Spleen (tissue), 11 donors: ENCODE measurements at regions not wholly inside any gene's neighbourhood (a gene's known extent, or its start where the extent isn't known, plus 50 kb on each side); places are given as distances from the start of the nearest gene placed in this dataset.

Experiments
- DNase-seq: peaks from one replicate; pipeline ENCODE4 v3.0.0-alpha.2; 2020
- H3K27ac ChIP-seq, 8 donors: fragments of 200-600 bp; sonication (generic) in 7 of 8; 1 replicate in 4 of 8; 2 replicates in 4 of 8; pipeline versions ENCODE4 v1.5.0 to v1.8.0; 2016 to 2021; ENCODE audit warnings: inconsistent platforms in 4 of 8, mild to moderate bottlenecking in 4 of 8, moderate library complexity in 1 of 8
- H3K27me3 ChIP-seq, 7 donors: fragments of 200-600 bp; sonication (generic) in 6 of 7; replicated peaks in 1 of 7; 1 replicate in 4 of 7; 2 replicates in 3 of 7; pipeline versions ENCODE4 v1.5.0 to v1.8.0; 2016 to 2021; ENCODE audit warnings: inconsistent platforms in 3 of 7, mild to moderate bottlenecking in 1 of 7
- H3K36me3 ChIP-seq, 6 donors: fragments of 200-600 bp; sonication (generic) in 5 of 6; 1 replicate in 4 of 6; 2 replicates in 2 of 6; pipeline versions ENCODE4 v1.5.0 to v1.8.0; 2016 to 2021; ENCODE audit warnings: inconsistent platforms in 2 of 6
- H3K4me1 ChIP-seq, 6 donors: fragments of 200-600 bp; sonication (generic) in 5 of 6; 1 replicate in 3 of 6; 2 replicates in 3 of 6; pipeline versions ENCODE4 v1.5.0 to v1.8.0; 2016 to 2021; ENCODE audit warnings: inconsistent platforms in 3 of 6
- H3K4me3 ChIP-seq, 8 donors: fragments of 200-600 bp; sonication (generic) in 7 of 8; 1 replicate in 4 of 8; 2 replicates in 4 of 8; pipeline versions ENCODE4 v1.5.0 to v1.8.0; 2016 to 2021; ENCODE audit warnings: inconsistent platforms in 4 of 8, mild to moderate bottlenecking in 4 of 8, moderate library complexity in 2 of 8
- H3K9me3 ChIP-seq, 8 donors: fragments of 200-600 bp; sonication (generic) in 7 of 8; 1 replicate in 4 of 8; 2 replicates in 4 of 8; pipeline versions ENCODE4 v1.5.0 to v1.8.0; 2016 to 2021; ENCODE audit warnings: inconsistent platforms in 4 of 8
- CTCF ChIP-seq, 11 experiments: fragments of 200-600 bp in 7 of 11; fragments of 450-650 bp in 4 of 11; sonication (generic) in 4 of 11; IDR thresholded peaks in 8 of 11; conservative IDR thresholded peaks in 3 of 11; 1 replicate in 7 of 11; 2 replicates in 4 of 11; pipeline versions ENCODE4 v1.4.0 to v1.8.0; 2016 to 2021; ENCODE audit warnings: antibody characterized with exemption in 11 of 11, inconsistent platforms in 4 of 11, mild to moderate bottlenecking in 1 of 11
- POLR2A ChIP-seq, 3 donors: fragments of 450-650 bp; IDR thresholded peaks; one replicate each; pipeline ENCODE4 v1.5.1; 2017; ENCODE audit warnings: antibody characterized with exemption in 3 of 3, mild to moderate bottlenecking in 1 of 3
- POLR2AphosphoS5 ChIP-seq, 3 donors: sonication (generic); formaldehyde crosslinking; IDR thresholded peaks; one replicate each; pipeline ENCODE4 v1.5.1; 2017; ENCODE audit warnings: antibody characterized with exemption in 3 of 3
- WGBS, 5 donors: extraction: QIAGEN DNeasy Blood & Tissue Kit in 3 of 5; methylation state at CpG; one replicate each; pipeline versions ENCODE4 v1.1.5 to v1.1.7; 2013 to 2018; 5-methylcytosine and 5-hydroxymethylcytosine counted together
- intact Hi-C: fragments of 100-400 bp; cut with DNase I; formaldehyde crosslinking; loops from one replicate; pipeline ENCODE4 v1.15.0; 2023; ENCODE audit warnings: low total_unique reads
- donor health status: healthy with polysubstance abuse.
- donor health status: DM: no; HTN: no; CAD: no; lungs with moderate emphysema.
- donor health status: DM: no; HTN: no; CAD: no.
- donor health status: Bipolar disorder and iron deficiency.
- donor health status: healthy.
- donor health status: DM: no; HTN: no; CAD: no.
- donor health status: DM: yes; HTN: yes; CAD: no.

GRCh38 chr12:105978276-105978675 lies 160.5 kb downstream of the NUAK1 start:
- Histone ChIP-seq H3K36me3 (no peaks in the 10 kb centered on the region), H3K27ac (no peak overlapping the region), H3K4me1 (peaks cover 3 to 17% (median 8%) of the 10 kb centered on the region in 6 donors), H3K27me3 (no peaks in the 10 kb centered on the region), H3K9me3 (no peaks in the 10 kb centered on the region), H3K4me3 (no peak overlapping the region)
- intact Hi-C loops: no loop called here
- no peak for DNase-seq
- WGBS, 5 donors: 73 to 82% (median 79%) methylated on average over 3 of the region's 3 CpGs
- TF ChIP-seq CTCF (IDR thresholded peaks at IDR 0.05 in 8 of 11, conservative IDR thresholded peaks at IDR 0.05 in 3 of 11) (no peak), POLR2AphosphoS5 (IDR thresholded peaks at IDR 0.05) (no peak), POLR2A (IDR thresholded peaks at IDR 0.05) (no peak)

GRCh38 chr12:105978686-105979085 lies 160.1 kb downstream of the NUAK1 start:
- TF ChIP-seq POLR2A (IDR thresholded peaks at IDR 0.05): no peak
- no peak for TF ChIP-seq CTCF (IDR thresholded peaks at IDR 0.05 in 8 of 11, conservative IDR thresholded peaks at IDR 0.05 in 3 of 11)
- no peak for TF ChIP-seq POLR2AphosphoS5 (IDR thresholded peaks at IDR 0.05)
- no peak for DNase-seq
- intact Hi-C loops: no loop called here
- Histone ChIP-seq H3K27ac (no peak overlapping the region), H3K4me3 (no peak overlapping the region), H3K9me3 (no peaks in the 10 kb centered on the region), H3K36me3 (no peaks in the 10 kb centered on the region), H3K27me3 (peaks cover 0 to 4% (median 0%) of the 10 kb centered on the region in 7 donors), H3K4me1 (peaks cover 3 to 17% (median 8%) of the 10 kb centered on the region in 6 donors)
- 36 to 45% (median 39%) methylated on average over 3 of the region's 3 CpGs for WGBS, 5 donors

- intact Hi-C loops: no loop called here
- H3K9me3 ChIP-seq: no peaks in the 10 kb centered on the region
- WGBS, 5 donors: 78 to 95% (median 92%) methylated on average over 1 of the region's 1 CpG
- no peak overlapping the region for H3K27ac ChIP-seq
- no peak overlapping the region for H3K4me3 ChIP-seq
- H3K27me3 ChIP-seq: peaks cover 0 to 18% (median 0%) of the 10 kb centered on the region in 7 donors
- TF ChIP-seq CTCF (IDR thresholded peaks at IDR 0.05 in 8 of 11, conservative IDR thresholded peaks at IDR 0.05 in 3 of 11): no peak
- no peak for TF ChIP-seq POLR2A (IDR thresholded peaks at IDR 0.05)
- TF ChIP-seq POLR2AphosphoS5 (IDR thresholded peaks at IDR 0.05): no peak
- no peak for DNase-seq
- H3K4me1 ChIP-seq: peaks cover 3 to 17% (median 8%) of the 10 kb centered on the region in 6 donors
- no peaks in the 10 kb centered on the region for H3K36me3 ChIP-seq
Observed at GRCh38 chr12:105980085-105980484, 158.7 kb downstream of the NUAK1 start.

- intact Hi-C loops: no loop called here
Observed at GRCh38 chr12:105980533-105980932, 158.2 kb downstream of the NUAK1 start.

More at GRCh38 chr12:105980533-105980932, 158.2 kb downstream of the NUAK1 start:
- Histone ChIP-seq H3K36me3 (no peaks in the 10 kb centered on the region), H3K4me3 (no peak overlapping the region), H3K27ac (no peak overlapping the region), H3K4me1 (peaks cover 3 to 17% (median 8%) of the 10 kb centered on the region in 6 donors), H3K9me3 (no peaks in the 10 kb centered on the region), H3K27me3 (peaks cover 0 to 22% (median 0%) of the 10 kb centered on the region in 7 donors)
- DNase-seq: no peak
- 78 to 88% (median 81%) methylated on average over 5 of the region's 5 CpGs for WGBS, 5 donors
- TF ChIP-seq POLR2A (IDR thresholded peaks at IDR 0.05) (no peak), CTCF (IDR thresholded peaks at IDR 0.05 in 8 of 11, conservative IDR thresholded peaks at IDR 0.05 in 3 of 11) (no peak), POLR2AphosphoS5 (IDR thresholded peaks at IDR 0.05) (no peak)
